ENCODE measurements at regions not wholly inside any gene's neighbourhood (a gene's known extent, or its start where the extent isn't known, plus 50 kb on each side); places are given as distances from the start of the nearest gene placed in this dataset.

GRCh38 chr6:92559611-92560010 is 859.7 kb downstream of the EPHA7 start:
- no peak for TF ChIP-seq CTCF (IDR thresholded peaks at IDR 0.05; ENCODE audit: control insufficient read depth, extremely low read depth, insufficient read depth)
- no peak overlapping the region for H3K4me3 ChIP-seq (ENCODE audit: low read depth, low read length)
- DNase-seq (ENCODE audit: low read depth), result no peak

- no peak overlapping the region for H3K4me3 ChIP-seq (ENCODE audit: low read depth, low read length)
- DNase-seq (ENCODE audit: low read depth), result peak; percentile 22
- no peak for TF ChIP-seq CTCF (IDR thresholded peaks at IDR 0.05; ENCODE audit: control insufficient read depth, extremely low read depth, insufficient read depth)
These were observed 860.4 kb downstream of the EPHA7 start for GRCh38 chr6:92559003-92559402.

- no peak for DNase-seq (ENCODE audit: low read depth)
- H3K4me3 ChIP-seq (ENCODE audit: low read depth, low read length), result no peak overlapping the region
- TF ChIP-seq CTCF (IDR thresholded peaks at IDR 0.05; ENCODE audit: control insufficient read depth, extremely low read depth, insufficient read depth), result no peak
These were observed 868.9 kb downstream of the EPHA7 start for GRCh38 chr6:92550501-92550900.

- TF ChIP-seq CTCF (IDR thresholded peaks at IDR 0.05; ENCODE audit: control insufficient read depth, extremely low read depth, insufficient read depth), result no peak
- no peak for DNase-seq (ENCODE audit: low read depth)
These were observed 873.5 kb downstream of the EPHA7 start for GRCh38 chr6:92545861-92546260.

DNA sequence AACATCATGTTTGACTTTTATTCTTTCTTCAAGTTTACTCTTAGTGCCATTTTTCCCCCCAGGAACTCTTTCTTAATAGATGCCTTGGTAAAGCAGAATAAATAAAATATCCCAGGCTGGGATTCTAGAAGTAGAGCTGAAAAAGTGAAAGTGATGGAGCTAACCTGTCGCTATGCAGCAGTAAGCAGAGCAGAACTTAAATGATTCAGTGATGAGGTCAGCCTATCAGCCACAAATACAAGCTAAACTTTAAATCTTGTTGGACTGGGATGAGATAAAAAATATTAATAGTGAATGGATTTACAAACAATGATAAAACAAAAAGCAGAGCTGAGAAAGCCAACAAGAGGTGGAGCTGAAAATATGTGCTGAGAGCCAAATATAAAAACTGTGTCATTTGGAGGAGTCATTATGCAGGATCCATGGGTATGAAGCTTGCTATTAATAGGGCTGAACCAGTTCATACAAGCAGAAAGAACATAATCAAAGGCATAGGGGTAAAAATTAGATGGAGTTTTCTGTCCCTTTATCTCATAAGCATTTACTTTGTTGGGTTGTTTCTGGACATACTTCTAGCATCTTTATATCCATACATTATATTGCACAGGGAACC is 877.8 kb downstream of the EPHA7 start:
- no peak for TF ChIP-seq CTCF (IDR thresholded peaks at IDR 0.05; ENCODE audit: control insufficient read depth, extremely low read depth, insufficient read depth)
- DNase-seq (ENCODE audit: low read depth), result no peak
- H3K4me3 ChIP-seq (ENCODE audit: low read depth, low read length), result no peak overlapping the region

More at GRCh38 chr6:92545861-92546260, 873.5 kb downstream of the EPHA7 start:
- no peak overlapping the region for H3K4me3 ChIP-seq (ENCODE audit: low read depth, low read length)

DNA sequence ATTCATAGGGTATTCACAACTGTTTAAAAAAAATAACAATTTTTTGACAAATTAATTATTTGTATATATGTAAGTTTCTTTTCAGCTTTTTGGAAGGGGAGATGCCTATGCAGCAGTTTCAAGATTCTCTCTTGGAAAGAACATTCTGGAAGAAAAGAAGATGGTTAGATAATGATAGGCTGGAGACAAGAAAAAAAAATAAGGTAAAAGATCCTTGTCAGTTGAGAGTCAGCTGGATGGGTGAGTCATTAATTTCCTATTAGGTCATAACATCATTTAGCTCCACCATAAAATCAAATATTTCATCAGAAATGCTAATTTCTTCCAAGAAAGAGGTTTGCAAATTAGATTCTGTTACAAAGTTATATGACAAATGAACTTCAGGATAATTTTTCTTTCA is 880.4 kb downstream of the EPHA7 start:
- no peak for DNase-seq (ENCODE audit: low read depth)
- H3K4me3 ChIP-seq (ENCODE audit: low read depth, low read length), result no peak overlapping the region
- no peak for TF ChIP-seq CTCF (IDR thresholded peaks at IDR 0.05; ENCODE audit: control insufficient read depth, extremely low read depth, insufficient read depth)

GRCh38 chr6:92538275-92538674 is 881.1 kb downstream of the EPHA7 start:
- no peak for DNase-seq (ENCODE audit: low read depth)
- no peak overlapping the region for H3K4me3 ChIP-seq (ENCODE audit: low read depth, low read length)
- TF ChIP-seq CTCF (IDR thresholded peaks at IDR 0.05; ENCODE audit: control insufficient read depth, extremely low read depth, insufficient read depth), result no peak
